ENCODE measurements at regions not wholly inside any gene's neighbourhood (a gene's known extent, or its start where the extent isn't known, plus 50 kb on each side); places are given as distances from the start of the nearest gene placed in this dataset.

DNA sequence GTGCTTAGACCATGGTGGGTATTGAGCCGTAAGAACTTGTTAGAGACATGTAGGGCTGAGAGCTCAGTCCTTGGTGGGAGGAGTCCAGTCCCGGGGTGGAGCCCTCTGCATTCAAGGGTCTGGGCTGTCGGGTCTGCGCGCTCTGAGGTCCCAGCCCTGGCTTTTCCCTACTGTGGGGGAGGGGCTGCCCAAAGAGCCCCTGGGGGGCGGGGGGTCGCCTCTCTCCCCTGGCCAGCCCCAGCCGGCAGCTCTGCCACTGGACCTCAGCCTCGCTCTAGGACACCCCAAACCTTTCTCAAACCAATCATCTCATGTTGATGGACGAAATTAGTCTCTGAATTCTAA lies 1006.4 kb downstream of the BRD1 start:
- no peak for TF ChIP-seq POLR2A (IDR thresholded peaks at IDR 0.05)
- TF ChIP-seq, protein P1, sequence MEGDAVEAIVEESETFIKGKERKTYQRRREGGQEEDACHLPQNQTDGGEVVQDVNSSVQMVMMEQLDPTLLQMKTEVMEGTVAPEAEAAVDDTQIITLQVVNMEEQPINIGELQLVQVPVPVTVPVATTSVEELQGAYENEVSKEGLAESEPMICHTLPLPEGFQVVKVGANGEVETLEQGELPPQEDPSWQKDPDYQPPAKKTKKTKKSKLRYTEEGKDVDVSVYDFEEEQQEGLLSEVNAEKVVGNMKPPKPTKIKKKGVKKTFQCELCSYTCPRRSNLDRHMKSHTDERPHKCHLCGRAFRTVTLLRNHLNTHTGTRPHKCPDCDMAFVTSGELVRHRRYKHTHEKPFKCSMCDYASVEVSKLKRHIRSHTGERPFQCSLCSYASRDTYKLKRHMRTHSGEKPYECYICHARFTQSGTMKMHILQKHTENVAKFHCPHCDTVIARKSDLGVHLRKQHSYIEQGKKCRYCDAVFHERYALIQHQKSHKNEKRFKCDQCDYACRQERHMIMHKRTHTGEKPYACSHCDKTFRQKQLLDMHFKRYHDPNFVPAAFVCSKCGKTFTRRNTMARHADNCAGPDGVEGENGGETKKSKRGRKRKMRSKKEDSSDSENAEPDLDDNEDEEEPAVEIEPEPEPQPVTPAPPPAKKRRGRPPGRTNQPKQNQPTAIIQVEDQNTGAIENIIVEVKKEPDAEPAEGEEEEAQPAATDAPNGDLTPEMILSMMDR (IDR thresholded peaks at IDR 0.05), result no peak
- no peak for TF ChIP-seq EP300 (IDR thresholded peaks at IDR 0.05)
